ENCODE measurements at regions not wholly inside any gene's neighbourhood (a gene's known extent, or its start where the extent isn't known, plus 50 kb on each side); places are given as distances from the start of the nearest gene placed in this dataset.

GRCh38 chr4:188930822-188931221, 791.6 kb downstream of the TRIML1 start:
- POLR2A ChIA-PET = no interaction called here
- CTCF ChIA-PET = no interaction called here
- TF ChIP-seq, protein P1, sequence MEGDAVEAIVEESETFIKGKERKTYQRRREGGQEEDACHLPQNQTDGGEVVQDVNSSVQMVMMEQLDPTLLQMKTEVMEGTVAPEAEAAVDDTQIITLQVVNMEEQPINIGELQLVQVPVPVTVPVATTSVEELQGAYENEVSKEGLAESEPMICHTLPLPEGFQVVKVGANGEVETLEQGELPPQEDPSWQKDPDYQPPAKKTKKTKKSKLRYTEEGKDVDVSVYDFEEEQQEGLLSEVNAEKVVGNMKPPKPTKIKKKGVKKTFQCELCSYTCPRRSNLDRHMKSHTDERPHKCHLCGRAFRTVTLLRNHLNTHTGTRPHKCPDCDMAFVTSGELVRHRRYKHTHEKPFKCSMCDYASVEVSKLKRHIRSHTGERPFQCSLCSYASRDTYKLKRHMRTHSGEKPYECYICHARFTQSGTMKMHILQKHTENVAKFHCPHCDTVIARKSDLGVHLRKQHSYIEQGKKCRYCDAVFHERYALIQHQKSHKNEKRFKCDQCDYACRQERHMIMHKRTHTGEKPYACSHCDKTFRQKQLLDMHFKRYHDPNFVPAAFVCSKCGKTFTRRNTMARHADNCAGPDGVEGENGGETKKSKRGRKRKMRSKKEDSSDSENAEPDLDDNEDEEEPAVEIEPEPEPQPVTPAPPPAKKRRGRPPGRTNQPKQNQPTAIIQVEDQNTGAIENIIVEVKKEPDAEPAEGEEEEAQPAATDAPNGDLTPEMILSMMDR (IDR thresholded peaks at IDR 0.05; ENCODE audit: insufficient read depth, low read length, missing control alignments) = no peak
- no peak for DNase-seq (ENCODE audit: low read depth, low spot score)
- H3K4me3 ChIP-seq (ENCODE audit: low read depth, low read length) = no peak overlapping the region

DNA sequence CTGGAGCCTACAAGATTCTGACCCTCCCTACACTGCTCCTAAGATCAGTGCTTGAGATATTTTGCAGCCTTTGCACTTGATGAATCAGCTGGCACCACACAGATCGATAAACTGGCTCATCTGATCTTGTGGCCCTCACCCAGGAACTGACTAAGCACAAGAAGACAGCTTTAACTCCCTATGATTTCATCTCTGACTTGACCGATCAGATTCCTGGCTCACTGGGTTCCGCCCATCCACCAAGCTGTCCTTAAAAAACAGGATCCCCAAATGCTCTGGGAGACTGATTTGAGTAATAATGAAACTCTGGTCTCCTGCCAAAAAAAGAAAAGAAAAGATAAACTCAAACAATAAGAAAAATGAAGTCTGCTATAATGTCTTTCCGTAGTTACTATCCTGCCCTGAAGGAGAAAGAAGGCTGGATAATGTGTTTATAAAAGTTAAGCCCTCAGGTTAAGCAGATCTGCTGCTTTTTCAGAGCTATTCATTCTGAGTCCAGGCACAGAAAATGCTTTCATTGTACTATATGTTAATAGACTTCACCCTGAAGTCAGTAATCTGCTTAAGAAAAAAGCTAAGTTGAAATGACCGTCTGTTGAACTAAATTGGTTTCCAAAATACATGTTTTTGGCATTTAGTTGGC, 795.2 kb downstream of the TRIML1 start:
- peak; percentile 16 for DNase-seq (ENCODE audit: low read depth, low spot score)
- POLR2A ChIA-PET = no interaction called here
- H3K4me3 ChIP-seq (ENCODE audit: low read depth, low read length) = no peak overlapping the region
- CTCF ChIA-PET = no interaction called here
- TF ChIP-seq, protein P1 (IDR thresholded peaks at IDR 0.05; ENCODE audit: insufficient read depth, low read length, missing control alignments) = no peak

DNA sequence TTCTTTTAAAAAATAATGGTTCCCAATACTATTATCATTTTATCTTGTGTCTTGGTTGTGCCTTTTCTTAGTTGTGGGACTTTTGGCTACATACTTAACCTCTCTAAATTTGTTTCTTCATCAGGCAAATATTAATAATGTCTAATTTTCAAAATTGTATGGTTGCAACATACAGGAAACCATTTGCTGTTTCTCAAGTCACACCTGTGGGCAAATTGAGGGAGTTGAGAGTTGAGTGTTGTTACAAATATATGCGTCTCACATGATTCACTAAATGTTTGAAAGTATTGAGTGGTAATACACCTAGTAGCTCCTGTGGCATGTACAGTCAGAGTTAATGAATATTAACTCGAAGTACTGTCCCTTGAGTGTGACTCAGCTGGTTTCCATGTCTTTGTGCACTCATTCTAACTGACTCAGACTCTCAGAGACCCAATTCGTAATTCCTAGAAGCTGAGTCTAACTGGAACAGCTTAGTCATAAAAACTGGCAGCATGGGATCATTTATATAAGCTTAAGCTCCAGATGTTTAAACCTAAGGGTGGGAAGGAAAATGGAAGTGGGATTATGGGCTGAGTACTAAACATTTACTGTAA, 802.4 kb downstream of the TRIML1 start:
- H3K4me3 ChIP-seq (ENCODE audit: low read depth, low read length) = no peak overlapping the region
- ChIA-PET CTCF (interaction anchor here (1.0 kb wide), 1 partner anchor 183 kb away, joined by 5 read pairs; no protein-coding TSS in a partner anchor), POLR2A (interaction anchor here (1.1 kb wide), 1 partner anchor 44 kb away, joined by 3 read pairs; no protein-coding TSS in a partner anchor)
- DNase-seq (ENCODE audit: low read depth, low spot score) = peak; percentile 95
- TF ChIP-seq, protein P1 (IDR thresholded peaks at IDR 0.05; ENCODE audit: insufficient read depth, low read length, missing control alignments) = no peak

DNA sequence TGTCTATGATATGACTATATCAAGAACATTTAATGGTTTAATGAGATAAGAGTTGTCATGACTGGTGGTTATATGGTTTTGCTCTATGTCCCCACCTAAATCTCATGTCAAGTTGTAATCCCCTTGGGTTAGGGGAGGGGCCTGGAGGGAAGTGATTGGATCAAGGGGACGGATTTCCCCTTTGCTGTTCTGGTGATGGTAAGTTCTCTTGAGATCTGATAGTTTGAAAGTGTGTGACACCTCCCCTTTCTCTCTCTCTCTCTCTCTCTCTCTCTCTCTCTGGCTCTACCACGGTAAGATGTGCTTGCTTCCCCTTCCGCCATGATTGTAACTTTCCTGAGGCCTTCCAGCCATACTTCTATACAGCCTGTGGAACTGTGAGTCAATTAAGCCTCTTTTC, 803.4 kb downstream of the TRIML1 start:
- CTCF ChIA-PET = no interaction called here
- TF ChIP-seq, protein P1 (IDR thresholded peaks at IDR 0.05; ENCODE audit: insufficient read depth, low read length, missing control alignments) = no peak
- no peak for DNase-seq (ENCODE audit: low read depth, low spot score)
- POLR2A ChIA-PET = no interaction called here
- no peak overlapping the region for H3K4me3 ChIP-seq (ENCODE audit: low read depth, low read length)

GRCh38 chr4:188949596-188949995, 810.4 kb downstream of the TRIML1 start:
- TF ChIP-seq, protein P1 (IDR thresholded peaks at IDR 0.05; ENCODE audit: insufficient read depth, low read length, missing control alignments) = no peak
- ChIA-PET POLR2A (no interaction called here), CTCF (no interaction called here)
- H3K4me3 ChIP-seq (ENCODE audit: low read depth, low read length) = no peak overlapping the region
- no peak for DNase-seq (ENCODE audit: low read depth, low spot score)

GRCh38 chr4:188955066-188955465, 815.8 kb downstream of the TRIML1 start:
- DNase-seq (ENCODE audit: low read depth, low spot score) = no peak
- ChIA-PET CTCF (no interaction called here), POLR2A (no interaction called here)
- TF ChIP-seq, protein P1 (IDR thresholded peaks at IDR 0.05; ENCODE audit: insufficient read depth, low read length, missing control alignments) = no peak
- no peak overlapping the region for H3K4me3 ChIP-seq (ENCODE audit: low read depth, low read length)
